Ovary (tissue), 3 donors: ENCODE measurements at regions not wholly inside any gene's neighbourhood (a gene's known extent, or its start where the extent isn't known, plus 50 kb on each side); places are given as distances from the start of the nearest gene placed in this dataset.

ENCODE experiments used
- EP300 ChIP-seq: sonication (generic); formaldehyde crosslinking; IDR thresholded peaks from one replicate; pipeline ENCODE4 v1.6.1; 2017; ENCODE audit warnings: antibody characterized with exemption
- POLR2A ChIP-seq: fragments of 450-650 bp; IDR thresholded peaks from one replicate; pipeline ENCODE4 v1.6.1; 2017; ENCODE audit warnings: antibody characterized with exemption, mild to moderate bottlenecking, moderate library complexity
- TF ChIP-seq, protein P1 (sequence below), 3 donors: fragments of 450-650 bp in 2 of 3; fragments of 200-600 bp in 1 of 3; IDR thresholded peaks; one replicate each; pipeline versions ENCODE4 v1.5.1 to v1.8.0; 2016 to 2022; ENCODE audit warnings: antibody characterized with exemption in 3 of 3, mild to moderate bottlenecking in 1 of 3
- donor health status: DM: no; HTN: no; CAD: no.

DNA sequence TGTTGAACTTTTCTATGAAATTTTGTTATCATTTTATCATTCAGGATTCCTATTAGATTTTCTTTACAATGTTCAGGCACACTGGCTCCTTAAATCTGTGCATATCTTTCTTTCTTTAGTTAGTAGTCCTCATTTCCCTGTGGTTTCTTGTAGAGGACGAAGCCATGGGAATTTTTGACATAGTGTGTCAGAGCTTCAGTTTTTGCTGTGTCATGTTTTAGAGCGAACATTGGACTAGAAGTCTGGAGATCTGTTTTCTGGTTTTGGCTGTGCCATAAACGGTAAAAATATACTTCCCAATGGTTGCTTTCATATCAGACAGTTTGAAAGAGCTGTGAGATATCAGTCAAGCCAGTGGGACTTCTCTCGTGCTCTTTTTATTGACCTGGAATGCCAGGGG, 105.2 kb downstream of the CHCHD4 start:
- TF ChIP-seq, protein P1, sequence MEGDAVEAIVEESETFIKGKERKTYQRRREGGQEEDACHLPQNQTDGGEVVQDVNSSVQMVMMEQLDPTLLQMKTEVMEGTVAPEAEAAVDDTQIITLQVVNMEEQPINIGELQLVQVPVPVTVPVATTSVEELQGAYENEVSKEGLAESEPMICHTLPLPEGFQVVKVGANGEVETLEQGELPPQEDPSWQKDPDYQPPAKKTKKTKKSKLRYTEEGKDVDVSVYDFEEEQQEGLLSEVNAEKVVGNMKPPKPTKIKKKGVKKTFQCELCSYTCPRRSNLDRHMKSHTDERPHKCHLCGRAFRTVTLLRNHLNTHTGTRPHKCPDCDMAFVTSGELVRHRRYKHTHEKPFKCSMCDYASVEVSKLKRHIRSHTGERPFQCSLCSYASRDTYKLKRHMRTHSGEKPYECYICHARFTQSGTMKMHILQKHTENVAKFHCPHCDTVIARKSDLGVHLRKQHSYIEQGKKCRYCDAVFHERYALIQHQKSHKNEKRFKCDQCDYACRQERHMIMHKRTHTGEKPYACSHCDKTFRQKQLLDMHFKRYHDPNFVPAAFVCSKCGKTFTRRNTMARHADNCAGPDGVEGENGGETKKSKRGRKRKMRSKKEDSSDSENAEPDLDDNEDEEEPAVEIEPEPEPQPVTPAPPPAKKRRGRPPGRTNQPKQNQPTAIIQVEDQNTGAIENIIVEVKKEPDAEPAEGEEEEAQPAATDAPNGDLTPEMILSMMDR (IDR thresholded peaks at IDR 0.05) = no peak
- TF ChIP-seq POLR2A (no peak), EP300 (no peak)
